Ovary (tissue), 7 donors: ENCODE measurements at regions not wholly inside any gene's neighbourhood (a gene's known extent, or its start where the extent isn't known, plus 50 kb on each side); places are given as distances from the start of the nearest gene placed in this dataset.

Experiments
- DNase-seq, 5 donors: peaks; one replicate each; pipeline ENCODE4 v3.0.0-alpha.2; 2019 to 2020
- H3K27ac ChIP-seq, 2 donors: fragments of 200-600 bp; one replicate each; pipeline versions ENCODE4 v1.5.1 to v1.8.0; 2019 to 2022
- H3K27me3 ChIP-seq: fragments of 200-600 bp; one replicate; pipeline ENCODE4 v1.8.0; 2022
- H3K36me3 ChIP-seq: fragments of 200-600 bp; sonication (generic); one replicate; pipeline ENCODE4 v1.5.1; 2019
- H3K4me1 ChIP-seq: one replicate; pipeline ENCODE4 v1.8.1; 2013; ENCODE audit warnings: mild to moderate bottlenecking, moderate library complexity; ENCODE audit not compliant: insufficient read depth
- H3K4me3 ChIP-seq: fragments of 200-600 bp; sonication (generic); one replicate; pipeline ENCODE4 v1.5.1; 2017
- H3K9me3 ChIP-seq, 2 donors: fragments of 200-600 bp in 1 of 2; sonication (generic) in 1 of 2; one replicate each; pipeline versions ENCODE4 v1.5.1 to v1.8.1; 2013 to 2019; ENCODE audit warnings: mild to moderate bottlenecking in 1 of 2, moderate library complexity in 1 of 2
- EP300 ChIP-seq: sonication (generic); formaldehyde crosslinking; IDR thresholded peaks from one replicate; pipeline ENCODE4 v1.6.1; 2017; ENCODE audit warnings: antibody characterized with exemption
- POLR2A ChIP-seq: fragments of 450-650 bp; IDR thresholded peaks from one replicate; pipeline ENCODE4 v1.6.1; 2017; ENCODE audit warnings: antibody characterized with exemption, mild to moderate bottlenecking, moderate library complexity
- WGBS, 3 donors: extraction: QIAGEN DNeasy Blood & Tissue Kit in 1 of 3; methylation state at CpG; one replicate each; pipeline versions ENCODE4 v1.1.5 to v1.1.7; 2013 to 2017; 5-methylcytosine and 5-hydroxymethylcytosine counted together
- intact Hi-C, 4 donors: fragments of 100-400 bp; cut with DNase I; formaldehyde crosslinking; loops; one replicate each; pipeline versions ENCODE4 v1.11.0 to v1.15.1; 2022 to 2023
- TF ChIP-seq, protein P1 (sequence below), 3 donors: fragments of 450-650 bp in 2 of 3; fragments of 200-600 bp in 1 of 3; IDR thresholded peaks; one replicate each; pipeline versions ENCODE4 v1.5.1 to v1.8.0; 2016 to 2022; ENCODE audit warnings: antibody characterized with exemption in 3 of 3, mild to moderate bottlenecking in 1 of 3
- donor health status: DM: no; HTN: no; CAD: no; lungs with moderate emphysema.
- donor health status: DM: no; HTN: no; CAD: no.
- donor health status: Bipolar disorder and iron deficiency.
- donor health status: DM: no; HTN: no; CAD: no.
- donor health status: DM: yes; HTN: yes; CAD: no.

DNA sequence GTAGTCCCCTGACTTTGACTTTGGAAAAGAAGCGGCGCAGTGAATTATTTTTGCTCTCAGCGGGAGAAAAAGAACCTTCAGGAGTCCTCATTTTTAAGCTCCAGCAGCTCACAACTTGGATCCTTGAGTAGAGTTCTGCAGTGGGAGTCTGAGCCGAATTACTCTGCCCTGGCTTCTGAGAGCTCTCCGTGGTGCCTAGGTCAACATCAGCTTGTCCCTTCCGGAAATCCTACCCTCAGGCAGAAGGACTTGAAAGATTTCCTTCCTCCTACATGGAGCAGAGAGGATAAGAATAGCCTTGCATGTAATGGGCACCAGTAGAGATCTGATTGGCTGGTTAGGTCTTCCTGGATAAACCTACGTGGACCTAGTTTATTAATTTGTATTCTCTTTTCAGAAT is 549.7 kb upstream of the TENM3 start:
- Histone ChIP-seq H3K9me3 (no peaks in the 10 kb centered on the region), H3K4me1 (no peaks in the 10 kb centered on the region), H3K36me3 (no peaks in the 10 kb centered on the region), H3K27me3 (no peaks in the 10 kb centered on the region), H3K27ac (no peak overlapping the region), H3K4me3 (no peak overlapping the region)
- no peak for DNase-seq
- 73 to 84% (median 73%) methylated on average over 7 of the region's 7 CpGs for WGBS, 3 donors
- intact Hi-C loops = no loop called here
- TF ChIP-seq, protein P1, sequence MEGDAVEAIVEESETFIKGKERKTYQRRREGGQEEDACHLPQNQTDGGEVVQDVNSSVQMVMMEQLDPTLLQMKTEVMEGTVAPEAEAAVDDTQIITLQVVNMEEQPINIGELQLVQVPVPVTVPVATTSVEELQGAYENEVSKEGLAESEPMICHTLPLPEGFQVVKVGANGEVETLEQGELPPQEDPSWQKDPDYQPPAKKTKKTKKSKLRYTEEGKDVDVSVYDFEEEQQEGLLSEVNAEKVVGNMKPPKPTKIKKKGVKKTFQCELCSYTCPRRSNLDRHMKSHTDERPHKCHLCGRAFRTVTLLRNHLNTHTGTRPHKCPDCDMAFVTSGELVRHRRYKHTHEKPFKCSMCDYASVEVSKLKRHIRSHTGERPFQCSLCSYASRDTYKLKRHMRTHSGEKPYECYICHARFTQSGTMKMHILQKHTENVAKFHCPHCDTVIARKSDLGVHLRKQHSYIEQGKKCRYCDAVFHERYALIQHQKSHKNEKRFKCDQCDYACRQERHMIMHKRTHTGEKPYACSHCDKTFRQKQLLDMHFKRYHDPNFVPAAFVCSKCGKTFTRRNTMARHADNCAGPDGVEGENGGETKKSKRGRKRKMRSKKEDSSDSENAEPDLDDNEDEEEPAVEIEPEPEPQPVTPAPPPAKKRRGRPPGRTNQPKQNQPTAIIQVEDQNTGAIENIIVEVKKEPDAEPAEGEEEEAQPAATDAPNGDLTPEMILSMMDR (IDR thresholded peaks at IDR 0.05) = no peak
- TF ChIP-seq POLR2A (no peak), EP300 (no peak)

DNA sequence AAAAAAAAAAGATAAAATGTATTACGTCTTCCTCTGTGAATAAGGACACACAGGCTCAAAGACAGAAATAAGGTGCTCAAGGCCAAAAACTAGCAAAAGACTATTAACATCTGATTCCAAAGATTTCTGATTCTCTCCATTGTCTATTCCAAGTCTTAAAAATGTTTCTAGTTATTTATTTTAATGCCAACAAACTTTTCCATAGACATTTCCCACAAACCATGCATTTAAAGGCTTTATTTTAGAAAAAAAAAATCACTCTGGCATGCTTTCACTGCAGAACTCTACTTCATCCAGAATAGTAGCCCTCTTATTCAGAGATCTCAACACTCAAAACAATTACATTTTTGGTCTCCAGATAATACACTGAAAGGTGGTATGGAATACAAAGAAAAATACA is 545.0 kb upstream of the TENM3 start:
- H3K27me3 ChIP-seq = no peaks in the 10 kb centered on the region
- no peak for DNase-seq
- TF ChIP-seq EP300 (no peak), POLR2A (no peak)
- TF ChIP-seq, protein P1 (IDR thresholded peaks at IDR 0.05) = no peak
- intact Hi-C loops = no loop called here
- H3K9me3 ChIP-seq = peaks cover 0 to 3% of the 10 kb centered on the region in 2 donors
- H3K27ac ChIP-seq = no peak overlapping the region
- no peak overlapping the region for H3K4me3 ChIP-seq
- no peaks in the 10 kb centered on the region for H3K36me3 ChIP-seq
- H3K4me1 ChIP-seq = no peaks in the 10 kb centered on the region
- WGBS, 3 donors = 64 to 80% (median 70%) methylated on average over 1 of the region's 1 CpG

GRCh38 chr4:181701214-181701613 is 542.0 kb upstream of the TENM3 start:
- Histone ChIP-seq H3K27me3 (no peaks in the 10 kb centered on the region), H3K9me3 (peaks cover 0 to 3% of the 10 kb centered on the region in 2 donors), H3K4me1 (no peaks in the 10 kb centered on the region), H3K4me3 (no peak overlapping the region), H3K36me3 (no peaks in the 10 kb centered on the region), H3K27ac (no peak overlapping the region)
- DNase-seq = no peak
- intact Hi-C loops = no loop called here
- 45 to 63% (median 53%) methylated on average over 5 of the region's 5 CpGs for WGBS, 3 donors
- no peak for TF ChIP-seq EP300

GRCh38 chr4:181701894-181702293 is 541.3 kb upstream of the TENM3 start:
- WGBS, 3 donors = 83 to 90% (median 87%) methylated on average over 9 of the region's 9 CpGs
- no peak for TF ChIP-seq EP300
- no peak for TF ChIP-seq POLR2A
- TF ChIP-seq, protein P1 (IDR thresholded peaks at IDR 0.05) = no peak
- intact Hi-C loops = no loop called here

DNA sequence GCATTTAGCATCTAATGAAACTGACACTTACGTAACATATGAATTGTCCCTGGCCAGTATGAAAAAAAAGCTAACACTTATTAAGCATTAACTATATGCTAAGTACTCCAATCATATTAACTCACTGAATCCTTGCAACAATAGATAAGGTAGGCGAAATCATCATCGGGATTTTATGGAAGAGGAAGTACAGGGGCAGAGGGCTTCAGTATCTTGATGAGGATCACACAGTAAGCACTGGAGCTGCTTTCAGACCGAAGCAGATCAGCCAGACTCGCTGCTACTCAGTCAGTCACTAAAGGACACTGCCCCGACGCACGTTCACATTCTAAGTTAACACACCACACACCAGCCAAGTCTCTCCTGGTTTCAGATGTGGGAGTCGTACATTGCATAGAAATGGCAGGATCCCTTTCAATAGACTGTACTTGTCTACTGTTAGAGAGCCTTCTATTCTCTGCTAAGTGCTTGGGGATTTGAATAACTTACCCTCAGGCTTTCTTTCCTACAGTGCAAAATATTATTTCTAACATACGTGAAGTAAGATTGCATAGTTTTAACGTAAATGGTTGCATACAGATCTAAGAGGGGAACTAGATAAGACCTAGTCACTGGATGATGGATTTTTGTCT is 540.2 kb upstream of the TENM3 start:
- TF ChIP-seq, protein P1 (IDR thresholded peaks at IDR 0.05) = no peak
- DNase-seq = no peak
- no peak overlapping the region for H3K4me3 ChIP-seq
- peaks cover 0 to 3% of the 10 kb centered on the region in 2 donors for H3K9me3 ChIP-seq
- intact Hi-C loops = no loop called here
- whole genome bisulfite sequencing, 3 donors = 51 to 55% (median 55%) methylated on average over 11 of the region's 11 CpGs
- H3K36me3 ChIP-seq = no peaks in the 10 kb centered on the region
- no peaks in the 10 kb centered on the region for H3K4me1 ChIP-seq
- H3K27me3 ChIP-seq = no peaks in the 10 kb centered on the region
- H3K27ac ChIP-seq = no peak overlapping the region

More at GRCh38 chr4:181701894-181702293, 541.3 kb upstream of the TENM3 start:
- no peaks in the 10 kb centered on the region for H3K36me3 ChIP-seq
- no peak for DNase-seq
- peaks cover 0 to 3% of the 10 kb centered on the region in 2 donors for H3K9me3 ChIP-seq
- H3K4me1 ChIP-seq = no peaks in the 10 kb centered on the region
- H3K27ac ChIP-seq = no peak overlapping the region
- H3K27me3 ChIP-seq = no peaks in the 10 kb centered on the region
- no peak overlapping the region for H3K4me3 ChIP-seq
